NOMO-1 treated with dmso at 0.1 percent for 144 hours (cell line): ENCODE measurements at regions not wholly inside any gene's neighbourhood (a gene's known extent, or its start where the extent isn't known, plus 50 kb on each side); places are given as distances from the start of the nearest gene placed in this dataset.
A peak's percentile ranks its signal among the peaks of the same experiment; 100 is the strongest.

Experiments
- DNase-seq: peaks from one replicate; lab custom pipeline; 2025; ENCODE audit not compliant: unreplicated experiment; lab: John Stamatoyannopoulos, UW

DNA sequence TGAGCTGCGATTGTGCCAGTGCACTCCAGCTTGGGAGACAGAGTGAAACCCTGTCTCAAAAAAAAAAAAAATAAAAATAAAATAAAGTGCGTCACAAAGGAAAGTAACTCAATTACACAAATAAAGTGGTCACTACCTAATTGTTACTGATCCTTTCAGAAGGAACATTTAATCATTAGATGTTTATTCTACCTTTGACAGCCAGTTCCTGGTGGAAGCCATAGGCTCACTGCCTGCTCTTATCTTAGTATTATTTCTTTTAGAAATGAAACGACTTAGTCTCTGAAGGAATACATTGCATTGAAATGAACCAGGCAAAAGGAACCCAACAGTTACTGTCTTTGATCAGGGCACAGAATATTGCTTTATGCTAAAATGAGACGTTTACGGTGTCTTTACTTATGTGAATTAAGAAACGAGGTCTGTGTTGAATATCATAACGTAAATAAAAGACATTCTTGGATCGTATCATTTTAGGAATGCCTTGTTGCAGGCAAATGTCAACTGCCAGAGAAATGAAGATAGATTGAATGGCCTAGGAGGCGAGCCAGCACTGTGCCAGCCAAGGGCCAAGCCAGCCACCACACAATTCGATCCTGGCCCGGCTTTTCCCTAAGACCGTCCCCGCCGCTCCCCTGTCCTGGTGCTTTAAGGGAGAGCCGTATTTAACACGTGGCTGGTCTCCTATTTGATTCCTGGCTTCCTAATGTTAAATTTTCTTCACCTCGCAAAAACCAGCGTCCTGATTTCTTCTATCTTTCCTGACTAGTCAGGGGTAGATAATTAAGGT, 136.7 kb upstream of the GMDS start:
- no peak for DNase-seq

DNA sequence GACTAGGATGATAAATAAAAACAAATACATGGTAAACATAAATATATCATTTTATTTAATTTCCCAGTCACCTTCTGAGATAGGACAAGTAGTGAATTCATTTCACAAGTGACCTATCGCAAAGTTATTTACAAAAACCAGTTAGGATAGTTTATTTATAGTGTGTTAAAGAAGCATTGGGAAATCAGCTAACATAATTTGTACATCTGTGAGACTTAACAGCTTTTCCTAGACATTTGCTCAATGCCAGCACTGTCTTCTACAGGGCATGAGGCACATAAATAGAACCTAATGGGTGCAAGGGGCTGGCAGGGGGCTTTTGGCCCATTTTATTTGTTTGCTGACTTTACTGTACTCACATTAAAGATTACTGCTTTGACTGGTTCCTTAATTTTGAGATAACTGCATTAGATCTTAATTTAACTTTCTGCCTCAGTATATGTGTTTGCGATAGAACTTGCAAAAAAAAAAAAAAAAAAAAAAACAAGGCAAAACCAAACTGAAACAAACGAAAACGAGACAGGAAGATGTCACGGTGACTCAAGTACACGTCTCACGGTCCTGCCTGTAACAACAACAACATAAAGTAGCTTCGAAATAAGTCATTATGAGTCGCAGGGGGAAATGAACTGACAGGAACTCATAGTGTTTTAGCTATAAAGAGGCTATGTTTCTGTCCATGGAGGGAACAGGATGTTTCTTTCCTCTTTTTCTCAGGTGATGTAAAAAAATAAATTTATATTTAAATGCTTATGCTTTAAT, 133.7 kb upstream of the GMDS start:
- DNase-seq, result no peak

- no peak for DNase-seq
Observed at GRCh38 chr6:2378046-2378657, 132.7 kb upstream of the GMDS start.

GRCh38 chr6:2376429-2377355, 131.3 kb upstream of the GMDS start:
- peak; percentile 10 for DNase-seq

- DNase-seq, result peak; percentile 31
Observed at GRCh38 chr6:2375443-2375842, 130.0 kb upstream of the GMDS start.

DNA sequence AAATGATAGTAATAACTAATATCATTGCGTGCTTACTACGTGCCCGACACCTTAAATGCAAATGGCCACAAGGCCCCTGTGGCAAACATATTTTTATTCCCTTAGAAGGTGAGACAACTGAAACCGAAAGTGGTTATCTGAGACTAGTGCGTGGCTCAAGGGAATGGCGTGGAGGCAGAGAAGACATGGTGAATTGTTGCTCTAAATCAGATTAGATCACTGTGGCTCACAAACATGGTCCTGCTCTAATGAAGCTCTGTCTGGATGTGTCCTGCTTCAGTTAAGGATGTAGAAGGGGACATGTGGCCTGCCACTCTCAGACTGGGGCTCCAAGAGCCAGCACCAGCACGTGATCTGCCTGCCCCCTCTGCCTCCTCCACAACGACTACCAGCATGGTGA, 124.2 kb upstream of the GMDS start:
- DNase-seq, result no peak

DNA sequence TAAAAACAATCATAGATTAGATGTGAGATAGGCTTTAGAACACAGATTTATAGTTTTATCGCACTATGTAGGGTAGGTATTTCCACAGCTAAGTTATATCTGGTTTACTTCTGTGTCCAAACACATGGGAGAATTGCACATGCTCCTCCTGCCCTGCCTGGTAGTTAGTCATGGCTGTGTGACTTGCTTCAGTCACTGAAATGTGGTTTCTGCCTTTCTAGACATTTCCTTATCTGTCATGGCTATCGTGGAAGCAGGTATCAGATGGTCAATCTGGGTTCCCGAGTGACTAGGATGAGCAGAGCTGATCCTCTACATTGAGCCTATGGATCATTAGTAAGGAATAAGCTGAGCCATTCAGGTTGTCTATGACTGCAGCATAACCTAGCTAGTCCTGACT, 117.8 kb upstream of the GMDS start:
- DNase-seq, result no peak

GRCh38 chr6:2361195-2361594, 115.8 kb upstream of the GMDS start:
- DNase-seq, result no peak

DNA sequence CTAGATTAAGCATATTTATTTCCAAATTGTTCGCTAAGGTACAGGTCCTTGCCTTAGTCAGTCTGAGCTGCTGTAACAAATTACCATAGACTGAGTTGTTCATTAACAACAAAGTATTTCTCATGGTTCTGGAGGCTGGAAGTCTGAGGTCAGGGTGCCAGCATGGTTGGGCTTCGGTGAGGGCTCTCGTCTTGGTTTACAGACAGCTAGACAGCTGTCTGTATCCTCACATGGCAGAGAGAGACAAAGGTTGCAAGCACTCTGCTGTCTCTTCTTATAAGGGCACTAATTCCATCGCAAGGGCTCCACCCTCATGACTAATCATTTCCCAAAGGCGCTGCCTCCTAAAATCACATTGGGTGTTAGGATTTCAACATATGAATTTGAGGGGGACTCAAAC, 115.3 kb upstream of the GMDS start:
- no peak for DNase-seq

DNA sequence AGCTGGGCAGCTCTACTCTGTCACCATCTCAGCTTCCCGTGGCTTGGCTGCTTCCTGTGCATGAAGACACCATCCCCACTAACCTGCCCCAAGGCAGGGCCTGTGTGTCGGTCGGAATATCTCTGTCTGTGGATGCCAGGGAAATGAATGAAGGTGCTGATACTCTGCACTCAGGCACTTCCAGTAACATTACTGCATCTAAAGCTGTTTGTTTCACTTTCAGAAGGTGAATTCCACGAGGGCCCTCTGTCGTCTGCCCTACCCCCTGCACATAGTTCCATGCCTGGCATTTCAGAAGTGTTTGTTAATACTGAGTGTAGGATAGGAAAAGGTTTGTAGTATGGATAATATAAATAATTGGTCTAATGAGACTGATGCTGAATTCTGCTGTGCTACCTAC, 114.7 kb upstream of the GMDS start:
- DNase-seq, result no peak

DNA sequence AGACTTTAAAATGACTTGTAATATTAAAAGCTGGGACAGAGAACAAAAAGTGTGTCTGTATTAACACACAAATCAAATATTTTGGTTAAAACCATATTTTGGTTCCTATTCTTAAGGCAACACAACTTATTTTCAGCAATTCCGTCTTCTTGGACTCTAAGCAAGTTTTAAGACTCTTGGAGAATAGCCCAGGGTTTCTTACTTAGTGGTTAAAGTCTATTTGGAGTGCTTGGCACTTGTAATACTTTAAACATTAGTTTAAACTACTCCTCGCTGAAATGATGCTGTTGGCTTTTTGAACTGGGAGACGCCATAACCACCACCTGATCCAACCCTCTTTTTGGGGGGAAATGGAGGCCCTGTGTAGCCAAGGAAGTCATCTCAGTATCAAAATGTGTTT, 109.7 kb upstream of the GMDS start:
- DNase-seq, result no peak

DNA sequence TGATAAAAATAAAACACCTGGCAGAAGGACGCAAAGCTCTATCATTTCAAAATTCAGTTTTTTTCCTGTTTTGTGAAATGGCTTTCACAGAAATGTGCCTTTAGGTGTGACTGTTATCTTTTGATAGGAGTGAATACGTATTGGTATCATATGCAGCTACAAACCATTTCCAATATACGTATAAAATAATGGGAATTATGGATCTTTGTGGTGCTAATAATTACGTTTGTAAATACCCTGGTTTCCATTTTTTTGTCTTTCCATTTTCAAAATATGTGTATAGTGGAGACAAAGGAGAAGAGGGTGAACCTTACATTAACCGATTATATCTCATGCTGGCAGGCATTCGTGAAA, 108.7 kb upstream of the GMDS start:
- DNase-seq, result no peak

DNA sequence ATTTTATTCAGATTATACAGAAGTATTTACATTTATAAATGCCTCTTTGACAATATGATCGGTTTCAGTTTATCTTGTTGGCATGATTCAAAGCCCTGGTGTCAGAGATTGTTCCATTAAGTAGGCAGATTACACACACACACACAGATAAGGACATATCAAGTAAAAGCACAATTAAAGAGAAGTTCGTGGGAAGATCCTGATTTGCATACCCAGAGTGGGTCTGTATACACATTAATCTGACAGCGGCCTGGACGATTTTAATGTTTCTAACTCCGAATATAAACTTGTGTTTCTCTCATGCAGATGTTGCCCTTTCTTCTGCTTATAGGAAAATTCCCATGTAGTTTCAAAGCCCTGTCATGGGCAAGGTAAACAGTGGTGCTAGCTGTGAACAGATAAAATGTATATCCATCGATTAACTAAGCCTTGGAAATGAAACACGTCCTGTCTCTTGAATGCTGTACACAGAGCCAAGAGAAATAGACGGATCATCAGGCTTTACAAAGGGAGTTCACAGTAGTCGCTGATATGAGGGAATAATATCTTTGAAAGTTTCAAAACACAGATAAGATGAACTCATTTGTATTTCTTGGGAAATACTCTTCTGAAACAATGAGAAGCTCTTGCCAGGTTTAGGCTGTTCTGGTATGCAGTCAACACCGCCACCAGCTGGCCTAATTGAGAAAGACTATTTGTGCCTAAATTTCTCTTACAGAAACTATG, 108.2 kb upstream of the GMDS start:
- peak; percentile 45 for DNase-seq

DNA sequence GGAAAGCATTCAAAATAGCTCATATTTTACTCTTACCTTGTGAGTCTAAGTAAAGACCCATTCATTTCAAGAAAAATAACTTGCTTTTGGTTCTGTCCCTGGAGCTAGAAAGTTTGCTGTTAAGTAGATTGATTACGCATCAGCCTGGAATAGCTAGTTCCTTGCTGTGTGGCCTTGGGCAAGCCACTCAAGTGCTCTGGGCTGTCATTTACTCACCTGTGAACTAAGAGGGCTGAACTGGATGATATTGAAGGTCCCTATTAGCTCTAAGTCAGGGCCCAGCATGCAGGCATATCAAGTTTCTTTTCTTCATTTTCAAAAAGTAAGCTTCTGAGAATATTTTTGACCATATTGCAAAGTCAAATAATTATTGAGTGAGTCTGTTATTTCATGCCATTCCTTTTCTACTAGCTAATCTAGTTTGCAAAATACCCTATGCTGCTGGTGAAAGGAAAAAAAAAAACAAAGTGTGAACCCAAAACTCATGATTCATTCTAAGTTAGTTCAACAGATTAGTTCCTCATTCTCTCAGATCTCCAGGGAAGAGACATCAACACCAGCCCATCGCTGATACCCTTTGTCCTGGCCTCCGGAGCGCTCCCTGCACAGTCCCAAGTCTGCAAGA, 106.5 kb upstream of the GMDS start:
- DNase-seq, result peak; percentile 2

DNA sequence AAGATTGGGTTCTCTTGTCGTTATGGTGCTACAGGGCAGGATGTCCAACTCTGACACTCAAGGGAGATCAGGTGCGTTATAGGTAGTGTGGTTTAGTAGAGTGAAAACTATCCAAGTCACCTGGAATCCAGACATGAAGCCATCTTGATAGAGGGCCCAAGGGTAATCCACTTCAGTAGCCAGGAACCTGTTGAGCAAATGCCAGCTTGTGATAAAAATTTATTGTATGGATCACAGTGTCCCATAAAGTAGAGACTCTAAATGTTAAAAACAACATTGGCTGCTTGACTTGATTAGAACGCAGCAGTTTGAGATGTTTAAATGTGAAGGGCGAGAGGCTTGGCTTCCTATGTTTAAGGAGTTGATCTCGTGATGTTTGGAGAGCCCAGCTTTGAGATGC, 105.7 kb upstream of the GMDS start:
- no peak for DNase-seq

- DNase-seq, result no peak
Observed at GRCh38 chr6:2346078-2346477, 100.7 kb upstream of the GMDS start.

- DNase-seq, result no peak
Observed at GRCh38 chr6:2344319-2344905, 99.0 kb upstream of the GMDS start.

- no peak for DNase-seq
Observed at GRCh38 chr6:2327591-2327990, 82.2 kb upstream of the GMDS start.

DNA sequence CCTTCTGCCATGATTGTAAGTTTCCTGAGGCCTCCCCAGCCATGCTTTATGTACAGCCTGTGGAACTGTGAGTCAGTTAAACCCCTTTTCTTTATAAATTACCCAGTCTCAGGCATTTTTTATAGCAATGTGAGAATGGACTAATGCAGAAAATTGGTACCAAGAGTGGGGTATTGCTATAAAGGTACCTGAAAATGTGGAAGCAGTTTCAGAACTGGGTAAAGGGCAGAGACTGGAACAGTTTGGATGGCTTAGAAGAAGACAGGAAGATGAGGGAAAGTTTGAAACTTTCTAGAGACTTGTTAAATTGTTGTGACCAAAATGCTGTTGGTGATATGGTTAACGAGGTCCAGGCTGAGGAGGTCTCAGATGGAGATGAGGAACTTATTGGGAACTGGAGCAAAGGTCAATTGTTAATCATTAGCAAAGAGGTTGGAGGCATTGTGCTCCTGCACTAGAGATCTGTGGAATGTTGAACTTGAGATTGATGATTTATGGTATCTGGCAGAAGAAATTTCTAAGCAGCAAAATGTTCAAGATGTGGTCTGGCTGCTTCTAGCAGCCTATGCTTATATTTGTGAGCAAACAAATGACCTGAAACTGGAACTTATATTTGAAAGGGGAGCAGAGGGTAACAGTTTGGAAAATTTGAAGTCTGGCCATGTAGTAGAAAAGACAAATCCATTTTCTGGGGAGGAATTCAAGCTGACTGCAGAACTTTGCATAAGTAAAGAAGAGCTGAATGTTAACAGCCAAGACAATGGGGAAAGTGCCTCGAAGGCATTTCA, 79.0 kb upstream of the GMDS start:
- no peak for DNase-seq
